ENCODE measurements at regions not wholly inside any gene's neighbourhood (a gene's known extent, or its start where the extent isn't known, plus 50 kb on each side); places are given as distances from the start of the nearest gene placed in this dataset.

GRCh38 chr17:36792849-36793248 lies 144.4 kb upstream of the LHX1 start:
- TF ChIP-seq, protein P1, sequence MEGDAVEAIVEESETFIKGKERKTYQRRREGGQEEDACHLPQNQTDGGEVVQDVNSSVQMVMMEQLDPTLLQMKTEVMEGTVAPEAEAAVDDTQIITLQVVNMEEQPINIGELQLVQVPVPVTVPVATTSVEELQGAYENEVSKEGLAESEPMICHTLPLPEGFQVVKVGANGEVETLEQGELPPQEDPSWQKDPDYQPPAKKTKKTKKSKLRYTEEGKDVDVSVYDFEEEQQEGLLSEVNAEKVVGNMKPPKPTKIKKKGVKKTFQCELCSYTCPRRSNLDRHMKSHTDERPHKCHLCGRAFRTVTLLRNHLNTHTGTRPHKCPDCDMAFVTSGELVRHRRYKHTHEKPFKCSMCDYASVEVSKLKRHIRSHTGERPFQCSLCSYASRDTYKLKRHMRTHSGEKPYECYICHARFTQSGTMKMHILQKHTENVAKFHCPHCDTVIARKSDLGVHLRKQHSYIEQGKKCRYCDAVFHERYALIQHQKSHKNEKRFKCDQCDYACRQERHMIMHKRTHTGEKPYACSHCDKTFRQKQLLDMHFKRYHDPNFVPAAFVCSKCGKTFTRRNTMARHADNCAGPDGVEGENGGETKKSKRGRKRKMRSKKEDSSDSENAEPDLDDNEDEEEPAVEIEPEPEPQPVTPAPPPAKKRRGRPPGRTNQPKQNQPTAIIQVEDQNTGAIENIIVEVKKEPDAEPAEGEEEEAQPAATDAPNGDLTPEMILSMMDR (IDR thresholded peaks at IDR 0.05) = no peak
- no peak for TF ChIP-seq POLR2A (IDR thresholded peaks at IDR 0.05)
